ENCODE measurements at regions not wholly inside any gene's neighbourhood (a gene's known extent, or its start where the extent isn't known, plus 50 kb on each side); places are given as distances from the start of the nearest gene placed in this dataset.

DNA sequence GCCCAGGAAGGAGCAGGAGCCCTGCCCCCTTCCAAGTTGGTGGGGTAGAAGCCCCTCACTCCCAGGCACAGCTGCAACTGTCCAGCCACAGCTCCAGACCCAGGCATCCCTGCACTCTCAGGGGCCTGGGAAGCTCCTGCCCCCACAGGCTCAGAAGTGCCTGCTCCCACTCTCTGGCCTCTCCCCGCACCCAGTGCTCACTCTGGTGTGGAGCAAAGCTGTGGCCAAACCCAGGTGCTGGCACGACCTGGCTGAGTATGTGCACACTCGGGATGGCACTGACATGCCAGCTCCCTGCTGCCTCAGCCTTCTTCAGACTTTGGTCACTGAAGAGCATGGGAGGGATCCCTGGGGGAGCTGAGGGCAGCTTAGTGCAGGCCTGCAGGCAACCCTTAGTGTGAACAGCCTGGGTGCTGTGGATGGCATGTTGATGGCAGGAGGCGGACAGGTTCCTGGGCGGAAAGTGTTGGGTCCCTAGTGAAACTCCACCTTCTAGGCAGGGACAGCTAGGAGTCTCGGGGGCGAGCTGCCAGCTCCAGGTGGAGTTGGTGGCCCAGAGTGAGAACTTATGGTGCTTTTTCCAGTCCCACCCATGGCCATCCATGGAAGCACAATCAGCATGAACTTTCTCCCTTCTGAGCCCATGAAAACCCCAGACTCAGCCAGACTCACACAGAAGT is 489.2 kb upstream of the ROBO2 start:
- DNase-seq: no peak

- no peak for DNase-seq
Observed at GRCh38 chr3:76551739-76552138, 488.2 kb upstream of the ROBO2 start.

- no peak for DNase-seq
Observed at GRCh38 chr3:76552653-76553052, 487.2 kb upstream of the ROBO2 start.

- DNase-seq: no peak
Observed at GRCh38 chr3:76554707-76555106, 485.2 kb upstream of the ROBO2 start.

DNA sequence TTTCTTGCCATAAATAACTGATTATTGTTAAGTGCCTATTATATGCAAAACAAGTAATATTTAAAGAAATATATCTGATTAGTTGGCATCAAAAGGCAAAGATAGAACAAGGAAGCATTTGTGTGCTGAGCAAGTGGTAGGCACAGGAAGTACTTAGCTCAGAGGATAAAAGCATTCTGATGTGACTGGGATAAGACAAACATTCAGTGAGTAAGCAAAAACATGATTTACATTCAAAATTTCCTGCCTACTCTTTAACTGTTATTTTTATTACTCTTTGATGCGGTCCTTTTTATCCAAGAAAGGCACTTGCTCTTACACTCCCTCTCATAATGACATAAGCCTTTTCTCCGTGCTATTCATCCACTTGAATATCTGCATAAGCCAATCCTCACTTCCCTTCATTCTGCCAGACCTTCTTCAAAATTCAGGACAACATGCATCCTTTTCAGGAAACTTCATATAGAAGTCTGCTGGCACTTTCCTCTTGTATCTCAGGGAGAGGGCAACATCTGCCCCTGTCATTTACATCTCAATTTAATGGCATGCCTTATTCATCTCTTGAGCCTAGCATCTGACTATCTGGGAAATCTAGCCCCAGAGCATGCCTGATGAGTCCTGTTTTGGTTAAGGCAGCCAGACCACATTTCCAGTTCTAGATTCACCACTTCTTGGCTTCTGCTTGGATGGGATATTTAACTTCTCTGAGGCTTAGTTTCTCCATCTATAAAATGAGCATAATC is 478.2 kb upstream of the ROBO2 start:
- DNase-seq: no peak

DNA sequence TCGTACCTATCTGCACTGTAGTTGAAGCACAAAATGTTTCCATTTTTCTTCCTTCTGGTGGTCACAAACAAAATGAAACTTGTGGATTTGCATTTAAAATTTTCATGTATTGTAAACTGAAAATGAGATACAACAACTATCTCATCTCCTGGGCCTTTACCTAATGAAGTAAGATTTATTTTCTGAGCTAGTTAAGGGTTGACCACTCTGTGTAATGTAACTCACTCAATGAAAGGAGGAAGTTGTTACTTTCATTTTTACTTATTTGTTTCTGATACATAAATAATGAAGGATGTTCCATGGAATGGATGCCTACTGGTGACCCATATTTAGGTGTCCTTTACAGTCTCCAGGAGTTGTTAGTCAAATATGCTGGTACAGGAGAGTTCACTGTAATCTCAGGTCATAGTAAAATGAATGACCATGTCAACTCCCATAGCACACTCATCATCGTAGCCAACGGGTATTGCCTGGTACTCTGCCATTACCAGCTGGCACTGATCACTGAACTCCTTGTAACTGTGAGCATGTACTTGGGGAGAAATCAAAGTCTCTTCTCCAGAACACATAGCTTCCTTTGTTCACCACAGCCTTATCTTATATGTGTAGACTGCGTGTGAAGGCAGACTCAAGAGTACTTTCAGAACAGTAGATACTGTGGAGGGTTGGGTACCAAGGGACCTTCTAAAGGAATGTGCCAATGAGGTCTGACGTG is 474.2 kb upstream of the ROBO2 start:
- DNase-seq: no peak

GRCh38 chr3:76566211-76566534 is 473.7 kb upstream of the ROBO2 start:
- DNase-seq: no peak

- no peak for DNase-seq
Observed at GRCh38 chr3:76566904-76567303, 473.0 kb upstream of the ROBO2 start.

DNA sequence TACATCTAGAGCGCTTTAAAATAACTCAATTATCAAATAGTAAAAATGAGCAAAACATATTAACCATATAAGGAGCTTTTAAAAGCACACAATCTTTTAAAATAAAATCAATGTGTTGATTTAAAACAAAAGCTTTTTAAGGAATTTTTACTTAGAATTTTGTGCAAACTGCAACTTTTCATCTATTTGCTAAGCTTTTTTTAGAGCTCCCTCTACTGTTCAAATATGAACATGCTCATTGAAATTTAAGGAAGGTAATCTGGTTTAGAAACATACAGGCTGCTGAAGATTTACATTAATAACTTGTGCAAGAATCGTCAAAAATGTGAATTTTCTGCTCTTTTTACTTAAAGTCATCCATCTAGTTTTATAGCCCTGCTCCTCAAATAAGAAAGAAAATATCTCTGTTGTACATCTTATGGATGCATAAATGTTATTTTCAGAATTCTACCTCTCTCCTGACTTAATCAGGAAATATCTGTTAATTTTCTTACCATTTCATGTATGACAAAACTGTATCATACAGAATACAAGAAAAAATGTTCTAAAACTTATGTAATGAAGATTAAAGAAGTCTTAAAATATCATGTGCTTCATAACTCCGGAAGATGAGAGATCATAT is 469.4 kb upstream of the ROBO2 start:
- DNase-seq: no peak

- no peak for DNase-seq
Observed at GRCh38 chr3:76576201-76576600, 463.7 kb upstream of the ROBO2 start.

DNA sequence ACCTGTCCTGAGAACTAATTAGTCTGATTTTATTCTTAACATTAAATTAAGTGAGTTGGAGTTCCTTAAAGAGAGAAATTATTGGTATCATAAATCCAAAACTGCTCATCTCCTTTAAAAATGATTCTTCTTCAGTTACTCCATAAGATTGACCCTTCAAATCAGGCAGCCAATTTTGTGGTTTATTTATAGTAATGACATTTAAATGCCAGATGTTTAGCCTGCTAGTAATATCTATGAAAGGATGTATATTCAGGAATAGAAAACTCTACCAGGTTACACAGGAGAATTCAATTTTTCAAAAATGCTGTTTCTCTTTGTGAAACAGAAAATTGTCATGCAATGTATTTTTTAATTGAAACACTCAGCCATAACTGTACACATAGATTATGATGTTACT is 457.8 kb upstream of the ROBO2 start:
- no peak for DNase-seq

GRCh38 chr3:76582632-76583378 is 457.1 kb upstream of the ROBO2 start:
- no peak for DNase-seq

DNA sequence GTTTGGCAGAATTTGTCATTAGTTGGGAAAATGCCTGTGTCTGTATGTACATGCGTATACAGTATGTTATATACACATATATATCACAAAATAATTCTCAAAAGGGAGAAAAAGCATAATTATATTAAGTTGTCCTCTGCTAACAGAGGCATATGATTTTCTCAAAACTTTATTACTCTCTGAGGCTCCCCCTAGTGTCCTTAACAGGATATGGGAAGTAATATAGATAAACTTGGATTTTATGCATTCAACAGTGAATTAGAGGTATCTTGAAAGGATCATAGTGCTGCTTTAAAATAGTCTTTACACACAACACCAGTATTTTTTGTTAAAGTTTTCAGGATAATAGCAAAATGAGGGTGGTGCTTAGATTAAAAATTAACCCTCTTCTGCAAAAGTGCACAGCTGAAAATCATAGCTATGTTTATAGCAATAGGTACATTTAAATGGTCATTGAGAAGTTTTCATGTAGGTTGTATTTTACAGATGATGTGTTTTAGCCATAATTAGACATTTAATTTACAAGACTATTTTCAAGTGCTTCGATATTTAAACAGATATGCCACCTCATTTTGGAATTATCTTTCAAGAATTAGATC is 454.0 kb upstream of the ROBO2 start:
- DNase-seq: no peak

DNA sequence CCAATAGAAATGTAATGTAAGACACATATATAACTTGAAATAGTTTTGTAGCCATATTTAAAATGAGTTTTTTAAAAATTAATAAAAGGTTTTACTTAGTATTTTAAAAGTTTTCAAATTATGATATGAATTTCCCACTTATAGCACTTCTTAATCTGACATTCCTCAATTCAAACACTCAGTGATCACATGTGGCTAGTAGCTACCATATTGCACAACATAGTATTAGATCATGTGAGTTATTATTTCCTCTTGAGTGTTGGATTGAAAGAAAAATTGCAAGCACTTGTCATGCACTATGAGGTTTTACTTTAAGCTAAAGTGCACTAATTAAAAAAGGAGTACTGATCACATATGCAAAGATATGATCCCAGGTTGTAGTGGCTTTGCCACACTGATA is 453.4 kb upstream of the ROBO2 start:
- no peak for DNase-seq

- no peak for DNase-seq
Observed at GRCh38 chr3:76610150-76610549, 429.7 kb upstream of the ROBO2 start.

DNA sequence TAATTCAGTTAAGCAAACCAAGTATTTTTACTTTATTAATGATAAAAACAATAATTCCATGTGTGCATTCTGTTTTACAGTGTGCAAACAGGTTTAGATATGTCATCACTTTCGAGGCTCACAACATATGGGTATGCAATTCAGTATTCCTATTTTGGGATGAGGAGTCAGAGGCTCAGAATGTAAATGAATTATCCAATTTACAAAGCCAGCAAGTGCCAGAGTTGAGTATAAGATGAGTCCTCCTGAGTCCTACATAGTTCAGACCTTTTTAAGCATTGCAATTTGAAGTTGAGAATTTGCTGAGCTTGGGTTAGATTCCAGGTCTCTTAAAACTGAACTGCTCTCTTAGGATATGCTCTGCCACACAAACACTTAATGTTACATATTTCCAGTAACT is 424.2 kb upstream of the ROBO2 start:
- DNase-seq: no peak

GRCh38 chr3:76624164-76624563 is 415.7 kb upstream of the ROBO2 start:
- no peak for DNase-seq

DNA sequence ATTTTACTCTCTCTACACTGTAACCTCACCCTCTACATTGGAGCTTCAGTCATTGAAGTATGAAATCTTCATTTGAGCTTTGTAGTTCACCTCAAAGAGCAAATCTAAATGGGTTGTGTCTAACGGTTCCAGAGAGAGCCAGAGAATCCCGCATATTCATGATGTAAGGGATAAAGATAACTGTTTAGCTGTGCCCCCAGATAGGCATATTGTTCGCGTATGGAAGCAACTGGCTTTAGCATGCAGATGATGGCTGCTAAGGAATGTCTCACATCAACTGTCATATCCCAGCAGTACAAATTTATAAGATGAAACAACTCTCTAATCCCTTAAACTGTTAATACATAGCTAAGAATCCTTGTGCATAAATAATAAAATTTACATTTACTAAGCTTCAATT is 412.7 kb upstream of the ROBO2 start:
- no peak for DNase-seq

DNA sequence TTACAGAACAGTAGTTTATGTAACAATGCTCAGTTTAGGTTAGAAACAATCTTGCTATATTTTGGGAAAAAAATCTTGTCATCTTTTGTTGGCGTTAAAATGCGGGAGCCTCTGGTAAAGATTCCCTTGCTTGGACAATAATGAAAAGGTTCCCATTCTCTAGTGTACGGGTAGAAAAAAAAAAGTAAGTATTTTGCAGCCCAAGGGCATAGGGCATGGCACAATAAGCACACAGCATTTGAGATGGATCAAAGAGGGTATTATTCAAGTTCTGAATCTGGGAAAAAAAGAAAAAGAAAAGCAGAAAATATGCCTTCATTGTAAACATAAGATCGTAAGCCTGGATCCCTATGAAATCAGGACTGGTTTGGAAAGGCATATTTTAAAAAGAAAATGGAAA is 408.6 kb upstream of the ROBO2 start:
- no peak for DNase-seq

DNA sequence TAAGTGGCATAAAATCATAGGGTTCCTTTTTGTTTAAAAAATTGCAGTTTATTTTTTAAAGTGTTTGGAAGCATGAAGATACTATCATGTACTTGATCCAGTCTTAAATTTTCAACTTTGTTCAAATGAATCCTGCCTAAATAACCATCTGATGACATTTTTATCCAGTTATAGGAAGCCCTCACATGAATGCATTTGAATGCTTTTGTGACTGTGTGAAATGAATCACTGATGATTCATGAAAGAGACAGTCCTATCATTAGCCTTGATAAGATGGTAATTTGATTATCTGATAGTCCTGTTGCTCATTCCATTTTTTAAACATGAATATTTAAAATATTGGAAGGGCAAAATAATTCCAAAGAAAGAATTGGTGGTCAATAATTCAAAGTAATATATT is 401.9 kb upstream of the ROBO2 start:
- no peak for DNase-seq

DNA sequence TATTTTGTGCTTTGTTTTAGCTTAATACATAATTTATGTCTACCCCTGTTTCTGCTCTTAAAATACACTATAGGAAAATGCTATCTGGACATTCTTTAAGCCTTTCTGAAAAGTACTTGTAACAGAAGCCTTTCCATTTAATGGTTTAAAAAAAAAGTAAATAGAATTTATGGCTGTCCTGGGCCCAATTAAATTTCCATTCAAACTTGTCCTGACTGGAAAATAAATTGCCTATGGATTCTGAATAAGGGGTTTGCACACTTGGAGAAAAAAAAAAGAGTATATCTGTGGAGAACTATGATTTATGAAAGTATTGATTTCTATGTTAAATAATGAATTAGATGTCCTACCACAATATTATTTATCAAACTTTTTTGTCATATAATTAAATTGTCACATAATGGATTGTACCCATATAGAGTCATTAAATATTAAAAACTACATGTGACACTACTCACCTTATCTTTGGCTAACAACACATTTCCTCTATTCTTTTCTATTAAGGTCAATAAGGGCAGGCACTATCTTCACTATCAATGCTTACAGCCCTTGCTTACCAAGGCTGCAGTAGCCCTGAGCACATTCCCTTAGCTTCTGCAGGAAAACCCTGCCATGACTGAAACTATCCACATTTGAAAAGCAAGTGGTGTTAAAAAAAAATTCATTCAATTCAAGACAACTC is 396.1 kb upstream of the ROBO2 start:
- DNase-seq: no peak

DNA sequence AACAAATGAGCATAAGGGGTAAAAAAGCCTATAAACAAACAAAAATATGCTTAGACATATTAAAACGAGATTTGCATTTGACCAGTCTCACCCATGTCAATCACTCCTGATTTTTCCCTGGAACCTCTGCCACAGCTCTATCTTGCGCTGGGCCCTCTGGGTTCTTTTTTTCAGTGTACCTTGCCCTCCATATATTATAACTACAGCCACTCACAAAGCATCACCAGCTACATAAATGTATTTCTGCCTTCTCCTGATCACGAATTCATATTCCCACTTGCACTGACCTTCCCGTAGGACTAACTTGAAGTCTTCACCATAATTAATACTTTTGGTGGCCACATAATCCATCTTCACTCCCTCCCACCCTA is 395.6 kb upstream of the ROBO2 start:
- DNase-seq: no peak

Data from NCI-H2081 treated with DMSO at 0.1 percent for 48 hours (cell line).